ENCODE measurements at regions not wholly inside any gene's neighbourhood (a gene's known extent, or its start where the extent isn't known, plus 50 kb on each side); places are given as distances from the start of the nearest gene placed in this dataset.

DNA sequence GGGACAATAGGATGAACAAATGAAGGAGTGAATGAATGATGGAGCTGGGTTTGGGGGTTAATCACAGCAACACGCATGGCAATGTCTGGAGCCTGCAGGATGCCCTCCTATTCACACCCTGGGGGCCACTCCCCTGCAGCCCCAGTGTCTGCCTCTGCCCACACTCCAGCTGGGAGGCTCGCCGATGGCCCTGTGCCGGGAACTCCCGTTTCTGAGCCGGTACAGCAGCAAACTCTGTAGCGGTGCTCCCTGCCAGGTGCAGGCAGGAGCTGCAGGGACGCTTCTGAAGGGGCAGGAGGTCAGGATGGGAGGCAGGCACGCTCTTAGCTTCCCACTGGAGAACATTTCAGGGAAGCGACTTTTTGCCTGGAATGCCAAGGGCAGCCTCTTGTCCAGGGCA lies 55.4 kb upstream of the NCOR2 start:
- in situ Hi-C loops (cut with MboI; ENCODE audit: low pct_unique_long_range_greater_than_20kb, low sequenced_read_pairs), result no loop called here
- no peak for DNase-seq

GRCh38 chr12:124622331-124622730 lies 54.9 kb upstream of the NCOR2 start:
- in situ Hi-C loops (cut with MboI; ENCODE audit: low pct_unique_long_range_greater_than_20kb, low sequenced_read_pairs), result no loop called here
- no peak for DNase-seq

DNA sequence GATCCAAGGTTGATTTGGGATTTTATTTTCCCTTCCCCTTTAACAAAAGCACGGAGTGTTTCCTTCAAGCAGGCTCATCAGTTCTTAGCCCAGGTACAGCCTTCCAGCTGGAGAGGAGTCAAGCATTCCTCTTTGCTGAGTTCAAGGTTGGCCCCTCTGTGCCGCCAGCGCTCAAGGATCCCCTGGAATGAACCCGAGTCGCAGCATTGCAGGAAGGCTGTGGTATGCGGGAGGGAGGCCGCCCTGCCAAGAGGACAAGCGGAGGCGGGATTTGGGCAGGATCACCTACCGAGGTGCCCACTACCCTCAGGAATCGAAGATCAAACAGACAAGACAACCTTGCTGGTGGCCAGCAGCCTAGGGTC lies 53.9 kb upstream of the NCOR2 start:
- in situ Hi-C loops (cut with MboI; ENCODE audit: low pct_unique_long_range_greater_than_20kb, low sequenced_read_pairs), result no loop called here
- DNase-seq, result no peak

- DNase-seq, result no peak
- in situ Hi-C loops (cut with MboI; ENCODE audit: low pct_unique_long_range_greater_than_20kb, low sequenced_read_pairs), result no loop called here
Measured at GRCh38 chr12:124620606-124621295, 53.3 kb upstream of the NCOR2 start.

GRCh38 chr12:124618291-124618902 lies 51.0 kb upstream of the NCOR2 start:
- DNase-seq, result no peak
- in situ Hi-C loops (cut with MboI; ENCODE audit: low pct_unique_long_range_greater_than_20kb, low sequenced_read_pairs), result no loop called here

DNA sequence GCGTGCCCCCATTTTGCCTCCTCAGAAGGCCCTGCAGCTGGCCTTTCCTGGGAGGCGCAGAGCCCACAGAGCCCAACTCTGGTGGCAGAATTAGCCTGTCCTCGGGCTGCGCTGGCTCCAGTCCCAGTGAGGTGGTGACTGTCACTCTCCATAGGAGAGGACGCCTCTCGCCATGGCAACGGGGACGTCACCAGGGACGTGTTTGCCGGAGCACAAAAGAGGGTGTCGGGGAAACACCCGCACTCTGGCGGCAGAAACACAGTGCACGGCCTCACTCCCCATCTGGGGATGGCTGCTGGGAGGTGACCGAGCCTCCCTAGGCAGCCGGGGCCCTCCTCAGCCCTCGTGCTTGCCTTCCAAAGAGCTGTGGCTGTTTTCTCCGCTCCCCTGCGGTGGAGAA lies 50.2 kb upstream of the NCOR2 start:
- DNase-seq, result no peak
- in situ Hi-C loops (cut with MboI; ENCODE audit: low pct_unique_long_range_greater_than_20kb, low sequenced_read_pairs), result no loop called here
